ENCODE measurements at regions not wholly inside any gene's neighbourhood (a gene's known extent, or its start where the extent isn't known, plus 50 kb on each side); places are given as distances from the start of the nearest gene placed in this dataset.

- TF ChIP-seq CTCF (conservative IDR thresholded peaks at IDR 0.05) (no peak), ZFX (IDR thresholded peaks at IDR 0.05) (no peak)
Measured at GRCh38 chr2:19670303-19670702, 231.5 kb downstream of the TTC32 start.

All from C4-2B (cell line).